PC-9 (cell line): ENCODE measurements at regions not wholly inside any gene's neighbourhood (a gene's known extent, or its start where the extent isn't known, plus 50 kb on each side); places are given as distances from the start of the nearest gene placed in this dataset.

Experiments used
- BruUV-seq: library from RNA; stranded (reverse); fragments of 400-500 nt; replicated peaks from 2 replicates; lab custom pipeline; 2021; lab: Mats Ljungman, UMichigan
- CTCF ChIA-PET: fragments of 300-600 bp; sonication (Branson Sonifier 250); formaldehyde crosslinking; loops from one replicate; lab custom pipeline; 2022; ENCODE audit warnings: antibody characterized with exemption; lab: Charles Lee
- POLR2A ChIA-PET: fragments of 300-600 bp; sonication (Branson Sonifier 250); formaldehyde crosslinking; loops from one replicate; lab custom pipeline; 2022; ENCODE audit warnings: antibody characterized with exemption; ENCODE audit not compliant: unreplicated experiment; lab: Charles Lee
- DNase-seq, 2 experiments: peaks; one replicate each; pipeline versions ENCODE4 v3.0.0 to v3.0.0-alpha.2; 2015 to 2022; ENCODE audit warnings: mixed read lengths in 1 of 2
- H2AFZ ChIP-seq: fragments of 200-600 bp; sonication (generic); 2 replicates; pipeline ENCODE4 v1.8.1; 2017; ENCODE audit warnings: antibody characterized with exemption
- H3F3A ChIP-seq: fragments of 200-600 bp; sonication (generic); 2 replicates; pipeline ENCODE4 v1.8.1; 2017; ENCODE audit warnings: antibody characterized with exemption, mild to moderate bottlenecking, low read depth; ENCODE audit not compliant: insufficient read depth
- H3K27ac ChIP-seq: fragments of 200-600 bp; sonication (generic); 2 replicates; pipeline ENCODE4 v1.6.1; 2016; ENCODE audit warnings: mixed run types
- H3K27me3 ChIP-seq: fragments of 200-600 bp; sonication (generic); 2 replicates; pipeline ENCODE4 v1.6.1; 2016; ENCODE audit warnings: low read depth, mixed run types; ENCODE audit not compliant: insufficient read depth
- H3K36me3 ChIP-seq: fragments of 200-600 bp; sonication (generic); 2 replicates; pipeline ENCODE4 v1.6.1; 2016; ENCODE audit warnings: low read depth, mixed run types
- H3K4me1 ChIP-seq: fragments of 200-600 bp; sonication (generic); replicated peaks from 2 replicates; pipeline ENCODE4 v1.6.1; 2016; ENCODE audit warnings: mixed run types; ENCODE audit not compliant: insufficient read depth
- H3K4me2 ChIP-seq: fragments of 200-600 bp; sonication (generic); 2 replicates; pipeline ENCODE4 v1.6.1; 2017; ENCODE audit warnings: mixed run types
- H3K4me3 ChIP-seq: fragments of 200-600 bp; sonication (generic); 2 replicates; pipeline ENCODE4 v1.6.1; 2016; ENCODE audit warnings: mixed run types
- H3K79me2 ChIP-seq: fragments of 200-600 bp; sonication (generic); 2 replicates; pipeline ENCODE4 v1.6.1; 2017; ENCODE audit warnings: low read depth, mixed run types
- H3K9me2 ChIP-seq: fragments of 200-600 bp; sonication (generic); 2 replicates; pipeline ENCODE4 v1.8.1; 2017; ENCODE audit warnings: mild to moderate bottlenecking; ENCODE audit not compliant: insufficient read depth
- H3K9me3 ChIP-seq: fragments of 200-600 bp; sonication (generic); 2 replicates; pipeline ENCODE4 v1.8.1; 2016; ENCODE audit warnings: low read depth; ENCODE audit not compliant: insufficient read depth
- H4K20me1 ChIP-seq: fragments of 200-600 bp; sonication (generic); 2 replicates; pipeline ENCODE4 v1.8.1; 2017; ENCODE audit not compliant: insufficient read depth
- CTCF ChIP-seq: fragments of 200-600 bp; sonication (generic); conservative IDR thresholded peaks from 2 replicates; pipeline ENCODE4 v1.6.1; 2017; ENCODE audit warnings: mixed run types, antibody characterized with exemption, mild to moderate bottlenecking, moderate library complexity
- EZH2 ChIP-seq: fragments of 200-600 bp; sonication (generic); IDR thresholded peaks from 2 replicates; pipeline ENCODE4 v1.8.0; 2017; ENCODE audit warnings: antibody characterized with exemption, low read depth
- intact Hi-C: fragments of 100-400 bp; cut with micrococcal nuclease; formaldehyde crosslinking; loops from one replicate; pipeline ENCODE4 v1.10.0; 2022; ENCODE audit not compliant: unreplicated experiment

GRCh38 chr3:17806201-17806600 lies 63.8 kb upstream of the TBC1D5 start:
- H3K79me2 ChIP-seq: no peaks in the 10 kb centered on the region
- BruUV-seq: no TSS peak
- no peak overlapping the region for H3K4me2 ChIP-seq
- H3K9me2 ChIP-seq: no peaks in the 10 kb centered on the region
- no peaks in the 10 kb centered on the region for H3K9me3 ChIP-seq
- CTCF ChIA-PET: no interaction called here
- no peaks in the 10 kb centered on the region for H3K36me3 ChIP-seq
- H4K20me1 ChIP-seq: no peaks in the 10 kb centered on the region
- H3K4me1 ChIP-seq: peaks cover 7% of the 10 kb centered on the region
- no peak overlapping the region for H3K4me3 ChIP-seq
- no peak for DNase-seq
- intact Hi-C loops: no loop called here
- no peak for TF ChIP-seq CTCF
- TF ChIP-seq EZH2: no peak
- no peaks in the 10 kb centered on the region for H3K27me3 ChIP-seq
- no peaks in the 10 kb centered on the region for H3F3A ChIP-seq
- POLR2A ChIA-PET: no interaction called here
- H2AFZ ChIP-seq: no peak overlapping the region
- H3K27ac ChIP-seq: no peak overlapping the region

GRCh38 chr3:17805461-17805940 lies 63.1 kb upstream of the TBC1D5 start:
- Histone ChIP-seq H4K20me1 (no peaks in the 10 kb centered on the region), H3K4me3 (no peak overlapping the region), H3K4me1 (peaks cover 4% of the 10 kb centered on the region), H3K27me3 (no peaks in the 10 kb centered on the region), H3K27ac (no peak overlapping the region), H2AFZ (no peak overlapping the region), H3K79me2 (no peaks in the 10 kb centered on the region), H3K36me3 (no peaks in the 10 kb centered on the region), H3K9me3 (no peaks in the 10 kb centered on the region), H3K4me2 (no peak overlapping the region), H3K9me2 (no peaks in the 10 kb centered on the region), H3F3A (no peaks in the 10 kb centered on the region)
- intact Hi-C loops: no loop called here
- BruUV-seq: no TSS peak
- DNase-seq: no peak
- ChIA-PET CTCF (no interaction called here), POLR2A (no interaction called here)
- TF ChIP-seq EZH2 (no peak), CTCF (no peak)

GRCh38 chr3:17802950-17803349 lies 60.5 kb upstream of the TBC1D5 start:
- no peaks in the 10 kb centered on the region for H3K4me1 ChIP-seq
- CTCF ChIA-PET: no interaction called here
- H3K36me3 ChIP-seq: no peaks in the 10 kb centered on the region
- H3K79me2 ChIP-seq: no peaks in the 10 kb centered on the region
- H3K27me3 ChIP-seq: no peaks in the 10 kb centered on the region
- no peaks in the 10 kb centered on the region for H4K20me1 ChIP-seq
- no peaks in the 10 kb centered on the region for H3K9me3 ChIP-seq
- no peak for DNase-seq
- intact Hi-C loops: no loop called here
- BruUV-seq: no TSS peak
- H3K9me2 ChIP-seq: no peaks in the 10 kb centered on the region
- POLR2A ChIA-PET: no interaction called here
- no peaks in the 10 kb centered on the region for H3F3A ChIP-seq
- H3K27ac ChIP-seq: no peak overlapping the region
- no peak overlapping the region for H3K4me2 ChIP-seq
- TF ChIP-seq EZH2 (no peak), CTCF (no peak)
- no peak overlapping the region for H3K4me3 ChIP-seq
- no peak overlapping the region for H2AFZ ChIP-seq
